GM12878 (cell line): ENCODE measurements at regions not wholly inside any gene's neighbourhood (a gene's known extent, or its start where the extent isn't known, plus 50 kb on each side); places are given as distances from the start of the nearest gene placed in this dataset.

Experiments used
- ASH2L ChIP-seq: fragments of 300-600, 200-600 bp; sonication (generic); IDR thresholded peaks from 2 replicates; pipeline ENCODE4 v1.6.1; 2017; ENCODE audit warnings: low read depth, mild to moderate bottlenecking, borderline replicate concordance
- CHD1 ChIP-seq: IDR thresholded peaks from 2 replicates; pipeline ENCODE4 v1.6.1; 2012; ENCODE audit warnings: low read depth, low read length, improper control_type of control experiment
- CTCF ChIP-seq, 3 experiments: IDR thresholded peaks in 2 of 3; conservative IDR thresholded peaks in 1 of 3; 2 replicates each; pipeline ENCODE4 v1.5.1; 2011; ENCODE audit warnings: low read depth in 3 of 3, low read length in 3 of 3, mild to moderate bottlenecking in 3 of 3, control low read depth in 2 of 3, moderate library complexity in 2 of 3, inconsistent platforms in 1 of 3, mixed read lengths in 1 of 3; ENCODE audit not compliant: control insufficient read depth in 2 of 3, insufficient read depth in 1 of 3; ENCODE audit errors: extremely low read depth in 1 of 3
- EP300 ChIP-seq, 2 experiments: fragments of 150-350 bp in 1 of 2; IDR thresholded peaks; 2 replicates each; pipeline ENCODE4 v1.6.1; 2011 to 2012; ENCODE audit warnings: low read depth in 2 of 2, low read length in 2 of 2, borderline replicate concordance in 1 of 2, improper control_type of control experiment in 1 of 2, inconsistent platforms in 1 of 2; ENCODE audit not compliant: control insufficient read depth in 1 of 2
- KDM1A ChIP-seq: fragments of 200-600 bp; sonication (generic); IDR thresholded peaks from 2 replicates; pipeline ENCODE4 v1.6.1; 2016; ENCODE audit warnings: borderline replicate concordance
- LARP7 ChIP-seq: fragments of 450-650 bp; IDR thresholded peaks from 2 replicates; pipeline ENCODE4 v1.6.1; 2017; ENCODE audit warnings: mild to moderate bottlenecking
- NR2C1 ChIP-seq: fragments of 450-650 bp; IDR thresholded peaks from 2 replicates; pipeline ENCODE4 v1.6.1; 2017; ENCODE audit warnings: antibody characterized with exemption, mild to moderate bottlenecking, moderate library complexity
- POLR2AphosphoS5 ChIP-seq: IDR thresholded peaks from 2 replicates; pipeline ENCODE4 v1.6.1; 2011; ENCODE audit warnings: mild to moderate bottlenecking, low read length, inconsistent platforms
- SRF ChIP-seq, 2 experiments: IDR thresholded peaks; 2 replicates each; pipeline ENCODE4 v1.6.1; 2011; ENCODE audit warnings: low read depth in 2 of 2, low read length in 2 of 2, mild to moderate bottlenecking in 1 of 2, moderate library complexity in 1 of 2
- TAF1 ChIP-seq: IDR thresholded peaks from 2 replicates; pipeline ENCODE4 v1.6.1; 2011; ENCODE audit warnings: mild to moderate bottlenecking, low read depth, low read length, borderline replicate concordance
- TARDBP ChIP-seq: IDR thresholded peaks from 2 replicates; pipeline ENCODE4 v1.6.1; 2016; ENCODE audit warnings: borderline replicate concordance
- YY1 ChIP-seq: IDR thresholded peaks from 2 replicates; pipeline ENCODE4 v1.6.1; 2011; ENCODE audit warnings: low read depth, mild to moderate bottlenecking, low read length
- TF ChIP-seq, protein P1 (sequence below): IDR thresholded peaks from 2 replicates; pipeline ENCODE4 v1.6.1; 2011; ENCODE audit warnings: low read depth, low read length, improper control_type of control experiment, borderline replicate concordance

DNA sequence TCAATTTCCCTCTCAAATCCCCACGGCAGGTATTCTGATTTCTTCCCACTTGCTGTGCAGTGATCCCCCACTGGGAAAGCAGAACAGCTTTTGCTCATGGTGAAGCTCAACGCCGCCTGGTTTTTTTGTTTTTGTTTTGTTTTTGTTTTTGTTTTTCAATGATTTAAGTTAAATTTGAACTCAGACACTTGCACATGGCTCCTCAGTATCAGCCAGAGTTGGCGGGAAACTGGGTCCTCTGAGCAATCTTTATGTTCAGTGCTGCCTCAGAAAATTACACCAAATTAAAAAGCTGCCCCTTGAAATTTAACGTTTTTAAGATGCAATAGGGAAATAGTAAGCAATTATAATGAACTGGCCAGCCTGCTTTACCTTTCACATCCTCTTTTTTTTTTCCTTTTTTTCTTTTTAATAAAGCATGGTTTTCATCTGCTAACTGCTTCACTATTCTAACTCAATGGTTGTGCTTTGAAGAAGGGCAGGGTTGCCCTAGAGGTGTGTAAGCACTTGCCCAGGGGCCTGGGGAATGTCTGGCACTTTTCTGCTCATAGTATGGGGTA is 277.0 kb upstream of the HNRNPA3 start:
- no peak for TF ChIP-seq KDM1A
- no peak for TF ChIP-seq ASH2L
- TF ChIP-seq CTCF (IDR thresholded peaks at IDR 0.05 in 2 of 3, conservative IDR thresholded peaks at IDR 0.05 in 1 of 3; ENCODE audit: control insufficient read depth in 2 of 3, extremely low read depth in 1 of 3, insufficient read depth in 1 of 3, low read depth in 3 of 3, low read length in 3 of 3), result no peak
- no peak for TF ChIP-seq NR2C1
- peak in 1 of 2 experiments; percentile 51; a peak in 2 of 4 replicates for TF ChIP-seq EP300 (IDR thresholded peaks at IDR 0.05; ENCODE audit: borderline replicate concordance in 1 of 2, control insufficient read depth in 1 of 2, low read depth in 2 of 2, low read length in 2 of 2)
- TF ChIP-seq YY1, result no peak
- no peak for TF ChIP-seq LARP7
- TF ChIP-seq POLR2AphosphoS5, result no peak
- no peak for TF ChIP-seq TARDBP
- TF ChIP-seq CHD1, result no peak
- TF ChIP-seq, protein P1, sequence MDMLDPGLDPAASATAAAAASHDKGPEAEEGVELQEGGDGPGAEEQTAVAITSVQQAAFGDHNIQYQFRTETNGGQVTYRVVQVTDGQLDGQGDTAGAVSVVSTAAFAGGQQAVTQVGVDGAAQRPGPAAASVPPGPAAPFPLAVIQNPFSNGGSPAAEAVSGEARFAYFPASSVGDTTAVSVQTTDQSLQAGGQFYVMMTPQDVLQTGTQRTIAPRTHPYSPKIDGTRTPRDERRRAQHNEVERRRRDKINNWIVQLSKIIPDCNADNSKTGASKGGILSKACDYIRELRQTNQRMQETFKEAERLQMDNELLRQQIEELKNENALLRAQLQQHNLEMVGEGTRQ, result no peak
- TF ChIP-seq SRF (IDR thresholded peaks at IDR 0.05; ENCODE audit: low read depth in 2 of 2, low read length in 2 of 2), result no peak
- TF ChIP-seq TAF1, result no peak
